H1 (cell line): ENCODE measurements at regions not wholly inside any gene's neighbourhood (a gene's known extent, or its start where the extent isn't known, plus 50 kb on each side); places are given as distances from the start of the nearest gene placed in this dataset.

Source experiments
- CTCF ChIA-PET: fragments of 300-600 bp; sonication (Branson Sonifier 250); formaldehyde crosslinking; loops from one replicate; lab custom pipeline; 2021; ENCODE audit not compliant: partially characterized antibody; lab: Charles Lee
- POLR2A ChIA-PET: fragments of 300-600 bp; sonication (Branson Sonifier 250); formaldehyde crosslinking; loops from one replicate; lab custom pipeline; 2021; ENCODE audit warnings: inconsistent platforms; ENCODE audit not compliant: partially characterized antibody; lab: Charles Lee
- DNase-seq, 2 experiments: peaks; one replicate each; pipeline versions ENCODE4 v3.0.0 to v3.0.0-alpha.2; 2010 to 2022; ENCODE audit warnings: low spot score in 2 of 2, low read depth in 1 of 2, mixed read lengths in 1 of 2
- FAIRE-seq: peaks from 2 replicates; lab custom pipeline; 2011; peaks lifted over from hg19 to GRCh38; lab: Jason Lieb, UNC
- H2AFZ ChIP-seq: 2 replicates; pipeline ENCODE4 v1.8.1; 2012; ENCODE audit warnings: low read length, inconsistent platforms
- H2AK5ac ChIP-seq: 2 replicates; pipeline ENCODE4 v1.6.1; 2013; ENCODE audit warnings: low read depth, low read length
- H2BK120ac ChIP-seq: replicated peaks from 2 replicates; pipeline ENCODE3; 2013; ENCODE audit warnings: low read depth, low read length, inconsistent platforms
- H2BK12ac ChIP-seq: 2 replicates; pipeline ENCODE4 v1.6.1; 2013; ENCODE audit warnings: low read depth, low read length
- H2BK15ac ChIP-seq: 2 replicates; pipeline ENCODE4 v1.6.1; 2013; ENCODE audit warnings: low read length
- H2BK20ac ChIP-seq: 2 replicates; pipeline ENCODE4 v1.6.1; 2013; ENCODE audit warnings: low read length
- H2BK5ac ChIP-seq: 2 replicates; pipeline ENCODE4 v1.6.1; 2013; ENCODE audit warnings: low read depth, low read length
- H3K14ac ChIP-seq: 2 replicates; pipeline ENCODE4 v1.6.1; 2013; ENCODE audit warnings: inconsistent platforms; ENCODE audit not compliant: insufficient read length
- H3K18ac ChIP-seq: 2 replicates; pipeline ENCODE4 v1.6.1; 2013; ENCODE audit warnings: low read length; ENCODE audit errors: extremely low read depth
- H3K23ac ChIP-seq: 2 replicates; pipeline ENCODE4 v1.6.1; 2013; ENCODE audit warnings: inconsistent platforms; ENCODE audit not compliant: insufficient read length
- H3K23me2 ChIP-seq: 2 replicates; pipeline ENCODE4 v1.6.1; 2013; ENCODE audit warnings: low read depth, low read length
- H3K27ac ChIP-seq: 2 replicates; pipeline ENCODE4 v1.6.1; 2011; ENCODE audit warnings: low read depth, low read length, inconsistent platforms
- H3K27me3 ChIP-seq, 4 experiments: replicated peaks in 1 of 4; 1 replicate in 1 of 4; 2 replicates in 3 of 4; pipeline versions ENCODE4 v1.6.1 to v1.8.1; 2011 to 2013; ENCODE audit warnings: low read length in 3 of 4, mild to moderate bottlenecking in 3 of 4, inconsistent platforms in 2 of 4, mixed read lengths in 2 of 4, moderate library complexity in 1 of 4; ENCODE audit not compliant: control insufficient read depth in 3 of 4, insufficient read depth in 3 of 4; ENCODE audit errors: extremely low read depth in 1 of 4
- H3K36me3 ChIP-seq, 4 experiments: 2 replicates each; pipeline versions ENCODE4 v1.6.1 to v1.8.1; 2011 to 2013; ENCODE audit warnings: mild to moderate bottlenecking in 4 of 4, low read length in 3 of 4, moderate library complexity in 2 of 4, control low read depth in 1 of 4, inconsistent platforms in 1 of 4; ENCODE audit not compliant: insufficient read depth in 4 of 4, control insufficient read depth in 2 of 4
- H3K4ac ChIP-seq: replicated peaks from 2 replicates; pipeline ENCODE3; 2013; ENCODE audit warnings: low read length, low read depth, mixed read lengths, inconsistent platforms; ENCODE audit not compliant: insufficient read length
- H3K4me1 ChIP-seq, 4 experiments: replicated peaks in 1 of 4; 1 replicate in 1 of 4; 2 replicates in 3 of 4; pipeline versions ENCODE4 v1.6.1 to v1.8.1; 2011 to 2013; ENCODE audit warnings: low read length in 3 of 4, inconsistent platforms in 2 of 4, mixed read lengths in 1 of 4; ENCODE audit not compliant: insufficient read depth in 4 of 4, control insufficient read depth in 3 of 4
- H3K4me2 ChIP-seq, 2 experiments: 2 replicates each; pipeline versions ENCODE4 v1.6.1 to v1.8.1; 2011 to 2013; ENCODE audit warnings: low read depth in 2 of 2, low read length in 2 of 2, control low read depth in 1 of 2, inconsistent platforms in 1 of 2, mild to moderate bottlenecking in 1 of 2; ENCODE audit not compliant: insufficient read depth in 1 of 2
- H3K4me3 ChIP-seq, 4 experiments: fragments of 200-600, 300-600 bp in 1 of 4; sonication (generic), shearing (Covaris generic), sonication (Bioruptor Twin) in 1 of 4; 2 replicates each; pipeline versions ENCODE4 v1.5.1 to v1.8.1; 2011 to 2016; ENCODE audit warnings: low read length in 4 of 4, low read depth in 3 of 4, control low read depth in 2 of 4, inconsistent platforms in 2 of 4, mild to moderate bottlenecking in 2 of 4, mixed read lengths in 1 of 4, moderate library complexity in 1 of 4; ENCODE audit not compliant: insufficient read depth in 2 of 4; ENCODE audit errors: extremely low read depth in 1 of 4
- H3K56ac ChIP-seq: replicated peaks from 2 replicates; pipeline ENCODE3; 2013; ENCODE audit warnings: low read depth, mild to moderate bottlenecking, mixed read lengths, low read length, inconsistent platforms; ENCODE audit not compliant: insufficient read length
- H3K79me1 ChIP-seq: 2 replicates; pipeline ENCODE4 v1.6.1; 2013; ENCODE audit warnings: low read depth, low read length, control low read depth
- H3K79me2 ChIP-seq, 2 experiments: 2 replicates each; pipeline versions ENCODE4 v1.6.1 to v1.8.1; 2012 to 2013; ENCODE audit warnings: low read length in 2 of 2, mild to moderate bottlenecking in 2 of 2, inconsistent platforms in 1 of 2; ENCODE audit not compliant: insufficient read depth in 2 of 2, control insufficient read depth in 1 of 2
- H3K9ac ChIP-seq, 4 experiments: replicated peaks in 1 of 4; 1 replicate in 1 of 4; 2 replicates in 3 of 4; pipeline versions ENCODE4 v1.6.1 to v1.8.1; 2011 to 2013; ENCODE audit warnings: low read depth in 3 of 4, low read length in 3 of 4, control low read depth in 2 of 4, mild to moderate bottlenecking in 2 of 4, moderate library complexity in 2 of 4, inconsistent platforms in 1 of 4; ENCODE audit errors: extremely low read depth in 1 of 4
- H3K9me3 ChIP-seq, 2 experiments: 2 replicates each; pipeline versions ENCODE4 v1.6.1 to v1.8.1; 2012 to 2013; ENCODE audit warnings: mild to moderate bottlenecking in 2 of 2, moderate library complexity in 2 of 2, control low read depth in 1 of 2, inconsistent platforms in 1 of 2, low read depth in 1 of 2, low read length in 1 of 2, mixed read lengths in 1 of 2; ENCODE audit not compliant: insufficient read depth in 2 of 2
- H4K20me1 ChIP-seq, 2 experiments: replicated peaks in 1 of 2; 2 replicates each; pipeline versions ENCODE3 to v1.8.1; 2011 to 2013; ENCODE audit warnings: inconsistent platforms in 2 of 2, low read length in 2 of 2, mild to moderate bottlenecking in 1 of 2; ENCODE audit not compliant: insufficient read depth in 2 of 2, control insufficient read depth in 1 of 2
- H4K5ac ChIP-seq: 2 replicates; pipeline ENCODE4 v1.6.1; 2013; ENCODE audit warnings: low read length, low read depth, mixed read lengths, inconsistent platforms; ENCODE audit not compliant: insufficient read length
- H4K8ac ChIP-seq: 2 replicates; pipeline ENCODE4 v1.8.0; 2013; ENCODE audit warnings: mild to moderate bottlenecking, moderate library complexity, low read length, inconsistent platforms; ENCODE audit not compliant: insufficient read depth; ENCODE audit errors: extremely low read depth
- H4K91ac ChIP-seq: replicated peaks from 2 replicates; pipeline ENCODE3; 2013; ENCODE audit warnings: low read length, mixed read lengths, inconsistent platforms; ENCODE audit not compliant: insufficient read length
- SIN3A ChIP-seq, 2 experiments: IDR thresholded peaks in 1 of 2; conservative IDR thresholded peaks in 1 of 2; 2 replicates each; pipeline ENCODE4 v1.6.1; 2011 to 2012; ENCODE audit warnings: low read length in 2 of 2, improper control_type of control experiment in 1 of 2, low read depth in 1 of 2, mild to moderate bottlenecking in 1 of 2
- TEAD4 ChIP-seq: IDR thresholded peaks from 2 replicates; pipeline ENCODE4 v1.6.1; 2012; ENCODE audit warnings: low read depth, low read length, inconsistent platforms, mixed read lengths
- WGBS, 2 experiments: shearing (Covaris generic) in 1 of 2; methylation state at CpG; one replicate each; pipeline versions ENCODE4 v1.1.6 to v1.1.7; 2013 to 2015; ENCODE audit warnings: low lambda C conversion rate in 2 of 2, mixed read lengths in 2 of 2, inconsistent platforms in 1 of 2, low coverage in 1 of 2, missing lambda C conversion rate in 1 of 2; ENCODE audit not compliant: insufficient replicate concordance in 2 of 2, insufficient coverage in 1 of 2, insufficient read length in 1 of 2; ENCODE audit errors: extremely low coverage in 1 of 2, missing lambda C conversion rate in 1 of 2; 5-methylcytosine and 5-hydroxymethylcytosine counted together

DNA sequence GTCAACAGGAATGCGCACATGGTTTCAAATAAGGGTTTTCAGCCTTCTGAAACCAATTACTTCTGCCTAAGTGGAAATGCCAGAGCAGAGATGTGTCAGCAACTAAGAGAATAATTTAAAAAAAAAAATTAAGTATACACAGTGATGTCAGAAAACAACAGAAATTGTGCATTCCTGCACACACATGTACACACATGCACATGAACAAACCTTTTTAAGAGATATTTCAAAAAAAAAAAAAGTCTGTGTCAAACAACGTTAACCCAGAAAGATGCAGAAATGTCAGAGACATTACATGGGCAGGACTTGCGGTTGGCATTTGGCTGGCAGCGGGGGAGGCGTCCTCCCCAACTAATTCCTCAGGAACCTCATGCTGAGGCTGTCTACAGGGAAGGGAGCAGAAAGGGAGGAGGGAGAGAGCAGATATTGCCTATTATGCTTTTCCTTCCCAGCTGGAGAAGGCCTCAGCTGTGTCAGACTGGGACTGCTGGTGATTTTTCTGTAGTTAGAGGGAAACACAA is 536.9 kb upstream of the WWC1 start:
- H3K9ac ChIP-seq: no peak overlapping the region
- H2BK12ac ChIP-seq: no peak overlapping the region
- no peaks in the 10 kb centered on the region for H3K23me2 ChIP-seq
- no peak overlapping the region for H3K4me2 ChIP-seq
- TF ChIP-seq TEAD4 (0 out of 2 replicates have a peak, but pooled peaks have one; percentile 24), SIN3A (conservative IDR thresholded peaks at IDR 0.05 in 1 of 2, IDR thresholded peaks at IDR 0.05 in 1 of 2; ENCODE audit: low read depth in 1 of 2, low read length in 2 of 2) (no peak)
- no peaks in the 10 kb centered on the region for H3K36me3 ChIP-seq
- no peak overlapping the region for H3K23ac ChIP-seq
- no peaks in the 10 kb centered on the region for H4K20me1 ChIP-seq
- no peak overlapping the region for H2BK120ac ChIP-seq
- H4K91ac ChIP-seq: no peak overlapping the region
- no peak overlapping the region for H2BK20ac ChIP-seq
- no peak for FAIRE-seq
- H3K79me2 ChIP-seq: no peaks in the 10 kb centered on the region
- no peak for DNase-seq
- H2AFZ ChIP-seq: no peak overlapping the region
- H4K8ac ChIP-seq: no peak overlapping the region; the same call in 1 of the 2 replicates
- H3K79me1 ChIP-seq: no peaks in the 10 kb centered on the region
- H3K4me3 ChIP-seq: no peak overlapping the region
- WGBS, 2 experiments: 65% methylated on average over 5 of the region's 5 CpGs; no CpG with 5 or more reads in 1 of the 2 experiments
- H3K4ac ChIP-seq: no peak overlapping the region
- no peak overlapping the region for H4K5ac ChIP-seq
- H3K9me3 ChIP-seq: no peaks in the 10 kb centered on the region; a peak in 1 of 4 replicates
- ChIA-PET CTCF (interaction anchor here (1.3 kb wide), 1 partner anchor 211 kb away, joined by 4 read pairs; no protein-coding TSS in a partner anchor), POLR2A (no interaction called here)
- no peak overlapping the region for H3K27ac ChIP-seq
- H2BK15ac ChIP-seq: no peak overlapping the region
- H3K14ac ChIP-seq: no peak overlapping the region
- no peak overlapping the region for H3K56ac ChIP-seq
- H2AK5ac ChIP-seq: no peak overlapping the region
- H3K27me3 ChIP-seq: peaks cover 0 to 1% (median 0%) of the 10 kb centered on the region in 4 experiments; a peak in 1 of 7 replicates
- H2BK5ac ChIP-seq: 0 out of 2 replicates have a peak overlapping the region, but pooled peaks have one; percentile 32
- H3K18ac ChIP-seq: no peak overlapping the region
- peaks cover 0 to 5% (median 1%) of the 10 kb centered on the region in 4 experiments; a peak in 2 of 7 replicates for H3K4me1 ChIP-seq
